DND-41 (cell line): ENCODE measurements at regions not wholly inside any gene's neighbourhood (a gene's known extent, or its start where the extent isn't known, plus 50 kb on each side); places are given as distances from the start of the nearest gene placed in this dataset.

Experiments used
- ATAC-seq: fragments of 200-7000 bp; cut with Tn5 transposase; 3 replicates; pipeline ENCODE4 v1.9.1; 2021; ENCODE audit warnings: low read depth; ENCODE audit not compliant: insufficient read depth
- DNase-seq: peaks from one replicate; pipeline ENCODE4 v3.0.0-alpha.2; 2020
- H2AFZ ChIP-seq: 2 replicates; pipeline ENCODE4 v1.6.0; 2012; ENCODE audit warnings: low read depth, low read length
- H3K27ac ChIP-seq: 2 replicates; pipeline ENCODE4 v1.5.1; 2012; ENCODE audit warnings: low read length, inconsistent platforms
- H3K27me3 ChIP-seq: fragments of 200-600 bp; sonication (generic); 2 replicates; pipeline ENCODE4 v1.6.0; 2012; ENCODE audit warnings: low read length, mild to moderate bottlenecking, inconsistent platforms; ENCODE audit not compliant: insufficient read depth, poor library complexity
- H3K36me3 ChIP-seq: 2 replicates; pipeline ENCODE4 v1.5.1; 2012; ENCODE audit warnings: low read length, inconsistent platforms; ENCODE audit not compliant: insufficient read depth
- H3K4me1 ChIP-seq: 2 replicates; pipeline ENCODE4 v1.5.1; 2012; ENCODE audit warnings: mild to moderate bottlenecking, low read length; ENCODE audit not compliant: insufficient read depth
- H3K4me2 ChIP-seq: 2 replicates; pipeline ENCODE4 v1.6.0; 2012; ENCODE audit warnings: mild to moderate bottlenecking, moderate library complexity, low read length, inconsistent platforms; ENCODE audit not compliant: insufficient read depth
- H3K4me3 ChIP-seq, 2 experiments: fragments of 200-600 bp in 1 of 2; shearing (Covaris generic) in 1 of 2; 2 replicates each; pipeline ENCODE4 v1.5.1; 2012 to 2016; ENCODE audit warnings: inconsistent platforms in 2 of 2, low read length in 2 of 2, mild to moderate bottlenecking in 2 of 2, low read depth in 1 of 2, moderate library complexity in 1 of 2
- H3K79me2 ChIP-seq: 2 replicates; pipeline ENCODE4 v1.6.0; 2012; ENCODE audit warnings: low read length, inconsistent platforms; ENCODE audit not compliant: insufficient read depth
- H3K9ac ChIP-seq: 2 replicates; pipeline ENCODE4 v1.6.0; 2012; ENCODE audit warnings: low read depth, mild to moderate bottlenecking, inconsistent platforms, low read length, moderate library complexity
- H3K9me3 ChIP-seq: 2 replicates; pipeline ENCODE4 v1.5.1; 2012; ENCODE audit warnings: low read length, moderate library complexity, mild to moderate bottlenecking, inconsistent platforms; ENCODE audit not compliant: insufficient read depth, severe bottlenecking
- H4K20me1 ChIP-seq: 2 replicates; pipeline ENCODE4 v1.6.0; 2012; ENCODE audit warnings: low read length; ENCODE audit not compliant: insufficient read depth
- CTCF ChIP-seq: IDR thresholded peaks from 2 replicates; pipeline ENCODE4 v1.5.1; 2012; ENCODE audit warnings: borderline replicate concordance, low read length, moderate library complexity, mild to moderate bottlenecking; ENCODE audit not compliant: poor library complexity, severe bottlenecking; ENCODE audit errors: extremely low read depth
- EZH2 ChIP-seq: IDR thresholded peaks from 3 replicates; pipeline ENCODE4 v1.6.1; 2012; ENCODE audit warnings: borderline replicate concordance, low read depth, mild to moderate bottlenecking, moderate library complexity, low read length, inconsistent platforms; ENCODE audit not compliant: severe bottlenecking

- no peaks in the 10 kb centered on the region for H3K4me1 ChIP-seq
- H3K27me3 ChIP-seq = no peaks in the 10 kb centered on the region
- H3K79me2 ChIP-seq = no peaks in the 10 kb centered on the region
- H4K20me1 ChIP-seq = no peaks in the 10 kb centered on the region
- DNase-seq = no peak
- H2AFZ ChIP-seq = no peak overlapping the region
- no peak overlapping the region for H3K4me2 ChIP-seq
- no peak overlapping the region for H3K27ac ChIP-seq
- H3K9me3 ChIP-seq = peaks cover 12% of the 10 kb centered on the region
- ATAC-seq = no peak
- no peak overlapping the region for H3K9ac ChIP-seq
- H3K36me3 ChIP-seq = no peaks in the 10 kb centered on the region
- TF ChIP-seq CTCF = no peak
- no peak overlapping the region for H3K4me3 ChIP-seq
Measured at GRCh38 chr6:163840880-163841279, 426.4 kb downstream of the QKI start.

GRCh38 chr6:163839296-163839695, 424.8 kb downstream of the QKI start:
- Histone ChIP-seq H4K20me1 (no peaks in the 10 kb centered on the region), H3K27me3 (no peaks in the 10 kb centered on the region), H3K4me3 (no peak overlapping the region), H3K27ac (no peak overlapping the region), H3K9me3 (peaks cover 12% of the 10 kb centered on the region), H3K9ac (no peak overlapping the region), H3K36me3 (no peaks in the 10 kb centered on the region), H3K4me1 (no peaks in the 10 kb centered on the region), H3K79me2 (no peaks in the 10 kb centered on the region), H2AFZ (no peak overlapping the region), H3K4me2 (no peak overlapping the region)
- DNase-seq = no peak
- ATAC-seq = no peak
- no peak for TF ChIP-seq CTCF

GRCh38 chr6:163837691-163838431, 423.3 kb downstream of the QKI start:
- H3K4me3 ChIP-seq = no peak overlapping the region
- H3K79me2 ChIP-seq = no peaks in the 10 kb centered on the region
- H3K27me3 ChIP-seq = no peaks in the 10 kb centered on the region
- no peak overlapping the region for H3K4me2 ChIP-seq
- H3K9ac ChIP-seq = no peak overlapping the region
- TF ChIP-seq CTCF (no peak), EZH2 (no peak)
- peaks cover 16% of the 10 kb centered on the region for H3K9me3 ChIP-seq
- H3K4me1 ChIP-seq = no peaks in the 10 kb centered on the region
- DNase-seq (no peak), ATAC-seq (no peak)
- H3K27ac ChIP-seq = no peak overlapping the region
- no peaks in the 10 kb centered on the region for H4K20me1 ChIP-seq
- H2AFZ ChIP-seq = no peak overlapping the region
- H3K36me3 ChIP-seq = no peaks in the 10 kb centered on the region
